ENCODE measurements at regions not wholly inside any gene's neighbourhood (a gene's known extent, or its start where the extent isn't known, plus 50 kb on each side); places are given as distances from the start of the nearest gene placed in this dataset.

DNA sequence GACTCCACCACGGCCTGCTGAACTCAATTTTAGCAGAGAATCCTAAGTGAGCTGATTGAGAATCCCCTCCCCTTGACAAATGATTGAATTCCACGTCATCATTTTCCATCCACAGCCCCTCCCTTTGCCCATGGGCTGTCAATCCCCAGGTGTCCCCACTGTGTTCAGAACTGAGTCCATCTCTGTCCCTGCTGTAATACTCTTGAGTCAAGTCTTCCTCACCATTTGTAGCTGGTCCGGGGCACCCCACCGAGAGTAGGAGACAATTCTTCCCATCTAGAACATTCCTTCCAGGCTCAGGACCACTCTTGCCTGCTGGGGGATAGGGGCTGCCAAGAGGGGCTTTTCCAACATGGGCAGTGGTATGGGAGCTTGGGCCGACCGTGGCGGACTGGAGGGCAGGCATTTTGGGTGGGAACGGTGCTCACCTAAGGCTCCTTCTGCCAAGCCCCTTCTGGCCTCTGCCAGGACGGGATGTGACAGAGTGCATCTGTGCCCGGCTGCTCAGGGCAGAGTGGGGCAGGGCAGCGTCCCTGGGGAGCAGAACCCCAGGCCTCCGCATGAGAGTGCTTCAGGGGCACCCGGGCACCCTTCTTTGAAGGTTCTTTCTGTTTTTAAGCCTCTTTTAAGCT, 218.1 kb upstream of the RTL1 start:
- no peaks in the 10 kb centered on the region for H3K27me3 ChIP-seq (ENCODE audit: low read depth)
- H3K4me3 ChIP-seq: no peak overlapping the region
- no peak for DNase-seq (ENCODE audit: low spot score in 2 of 2)
- H3K4me1 ChIP-seq: no peaks in the 10 kb centered on the region
- H3K9me3 ChIP-seq: no peaks in the 10 kb centered on the region
- H3K36me3 ChIP-seq (replicated peaks): no peaks in the 10 kb centered on the region
- in situ Hi-C loops (cut with MboI; ENCODE audit: low sequenced_read_pairs): no loop called here

DNA sequence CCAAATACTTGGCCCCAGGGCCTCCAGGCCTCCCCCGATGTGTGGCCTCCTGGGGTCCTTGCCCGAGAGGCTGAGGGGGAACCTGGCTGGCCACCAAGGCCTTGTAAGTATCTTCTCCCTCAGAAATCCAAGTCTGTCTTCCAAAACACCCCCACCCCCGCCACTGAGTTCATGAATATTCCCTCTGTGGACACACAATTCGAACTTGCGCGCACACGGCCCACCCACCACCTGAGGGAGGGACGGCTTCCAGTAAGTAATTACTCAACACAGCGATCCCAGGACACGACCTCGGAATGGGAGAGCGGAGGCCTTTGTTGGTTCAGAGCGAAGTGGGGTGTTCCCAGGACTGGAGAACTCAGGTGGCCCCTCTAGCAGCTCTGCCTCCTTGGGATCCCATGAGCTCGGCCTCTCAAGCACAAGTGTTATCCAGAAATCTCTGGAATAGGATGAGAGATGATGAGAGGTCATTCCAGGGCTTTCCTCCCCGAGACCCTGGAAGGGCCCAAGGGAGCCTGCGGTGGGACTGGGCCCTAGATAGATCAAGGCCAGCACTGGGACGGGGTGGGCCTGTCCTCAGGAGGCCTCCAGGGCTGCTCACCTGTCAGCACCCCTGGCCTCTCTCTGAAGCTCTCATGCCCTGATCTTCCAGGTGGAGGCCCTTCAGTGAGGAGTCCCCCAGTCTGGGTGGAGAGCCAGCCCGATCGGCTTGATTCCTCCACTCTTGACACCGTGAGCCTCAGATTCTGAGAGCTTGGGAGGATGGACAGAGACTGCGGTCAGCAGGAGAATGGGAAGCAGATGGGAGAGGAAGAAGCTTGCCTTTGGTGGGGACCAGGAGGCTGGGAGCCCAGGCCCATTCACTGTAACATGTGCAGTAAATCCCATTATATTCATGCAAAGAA, 219.0 kb upstream of the RTL1 start:
- in situ Hi-C loops (cut with MboI; ENCODE audit: low sequenced_read_pairs): no loop called here
- Histone ChIP-seq H3K36me3 (replicated peaks) (no peaks in the 10 kb centered on the region), H3K9me3 (no peaks in the 10 kb centered on the region), H3K4me1 (no peaks in the 10 kb centered on the region), H3K4me3 (no peak overlapping the region), H3K27me3 (ENCODE audit: low read depth) (no peaks in the 10 kb centered on the region)
- DNase-seq (ENCODE audit: low spot score in 2 of 2): peak in 1 of 2 experiments; percentile 2

DNA sequence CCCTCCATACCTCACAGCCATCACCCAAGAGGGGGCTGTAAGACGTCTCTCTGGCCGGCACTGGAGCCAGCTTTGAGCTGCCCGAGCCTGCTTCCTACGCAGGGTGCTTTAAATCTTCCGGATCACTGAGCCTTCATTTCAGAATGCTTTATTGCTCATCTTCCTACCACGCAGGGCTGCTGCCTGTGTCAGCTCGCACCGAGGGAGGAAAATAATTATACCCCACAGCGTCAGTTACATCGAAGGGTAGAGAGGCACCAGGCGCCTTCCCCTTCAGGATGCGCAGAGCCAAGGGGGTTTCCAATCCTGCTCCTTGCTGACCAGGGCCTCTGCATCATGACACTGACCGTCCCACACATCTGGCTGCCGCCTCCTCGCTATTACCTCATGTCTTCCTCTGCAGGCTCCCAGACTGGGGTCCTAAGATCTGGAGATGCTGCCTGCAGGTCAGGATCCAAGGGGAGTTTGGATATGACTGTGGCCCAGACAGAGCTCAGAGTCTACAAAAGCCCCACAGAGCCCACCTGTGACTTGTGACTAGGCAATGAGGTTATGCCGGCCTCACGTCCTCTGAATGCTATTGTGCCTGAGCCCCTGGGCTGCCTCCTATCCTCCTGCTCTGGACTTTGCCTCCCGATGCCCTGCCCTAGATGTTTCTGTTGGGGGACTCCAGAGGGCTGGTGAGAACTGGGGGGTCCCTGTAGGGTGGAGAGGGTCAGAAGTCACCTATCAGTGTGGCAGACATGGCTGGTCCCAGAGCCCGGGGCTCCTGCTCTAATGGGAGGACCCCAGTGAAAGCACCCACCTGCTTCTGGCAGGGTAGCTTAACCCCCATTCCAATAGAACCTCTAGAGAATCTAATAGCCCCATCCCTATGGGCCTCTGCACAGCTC, 220.3 kb upstream of the RTL1 start:
- Histone ChIP-seq H3K27me3 (ENCODE audit: low read depth) (no peaks in the 10 kb centered on the region), H3K36me3 (replicated peaks) (no peaks in the 10 kb centered on the region), H3K4me1 (no peaks in the 10 kb centered on the region), H3K4me3 (no peak overlapping the region), H3K9me3 (no peaks in the 10 kb centered on the region)
- DNase-seq (ENCODE audit: low spot score in 2 of 2): no peak
- in situ Hi-C loops (cut with MboI; ENCODE audit: low sequenced_read_pairs): no loop called here

GRCh38 chr14:101124815-101125214, 221.3 kb upstream of the RTL1 start:
- Histone ChIP-seq H3K9me3 (no peaks in the 10 kb centered on the region), H3K4me3 (no peak overlapping the region), H3K27me3 (ENCODE audit: low read depth) (no peaks in the 10 kb centered on the region), H3K36me3 (replicated peaks) (no peaks in the 10 kb centered on the region), H3K4me1 (no peaks in the 10 kb centered on the region)
- peak in 1 of 2 experiments; percentile 2 for DNase-seq (ENCODE audit: low spot score in 2 of 2)
- in situ Hi-C loops (cut with MboI; ENCODE audit: low sequenced_read_pairs): no loop called here

DNA sequence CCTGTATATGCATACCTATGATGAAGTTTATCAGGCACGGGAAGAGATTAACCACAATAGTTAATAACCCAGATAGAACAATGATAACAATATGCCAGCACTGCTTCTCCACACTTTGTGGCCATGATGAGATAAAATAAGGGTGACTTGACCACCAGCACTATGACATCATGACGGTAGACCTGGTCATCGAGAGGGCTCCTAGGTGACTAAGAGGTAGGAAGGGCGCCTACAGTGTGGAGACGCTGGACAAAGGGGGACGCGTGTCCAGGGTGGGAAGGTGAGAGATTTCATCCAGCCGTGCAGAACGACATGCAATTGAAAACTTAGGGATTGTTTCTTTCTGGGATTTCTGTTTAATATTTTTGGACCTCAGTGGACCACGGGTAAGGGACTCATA, 221.8 kb upstream of the RTL1 start:
- peak in 1 of 2 experiments; percentile 3 for DNase-seq (ENCODE audit: low spot score in 2 of 2)
- H3K9me3 ChIP-seq: no peaks in the 10 kb centered on the region
- no peaks in the 10 kb centered on the region for H3K4me1 ChIP-seq
- no peaks in the 10 kb centered on the region for H3K36me3 ChIP-seq (replicated peaks)
- no peak overlapping the region for H3K4me3 ChIP-seq
- H3K27me3 ChIP-seq (ENCODE audit: low read depth): no peaks in the 10 kb centered on the region
- in situ Hi-C loops (cut with MboI; ENCODE audit: low sequenced_read_pairs): no loop called here

DNA sequence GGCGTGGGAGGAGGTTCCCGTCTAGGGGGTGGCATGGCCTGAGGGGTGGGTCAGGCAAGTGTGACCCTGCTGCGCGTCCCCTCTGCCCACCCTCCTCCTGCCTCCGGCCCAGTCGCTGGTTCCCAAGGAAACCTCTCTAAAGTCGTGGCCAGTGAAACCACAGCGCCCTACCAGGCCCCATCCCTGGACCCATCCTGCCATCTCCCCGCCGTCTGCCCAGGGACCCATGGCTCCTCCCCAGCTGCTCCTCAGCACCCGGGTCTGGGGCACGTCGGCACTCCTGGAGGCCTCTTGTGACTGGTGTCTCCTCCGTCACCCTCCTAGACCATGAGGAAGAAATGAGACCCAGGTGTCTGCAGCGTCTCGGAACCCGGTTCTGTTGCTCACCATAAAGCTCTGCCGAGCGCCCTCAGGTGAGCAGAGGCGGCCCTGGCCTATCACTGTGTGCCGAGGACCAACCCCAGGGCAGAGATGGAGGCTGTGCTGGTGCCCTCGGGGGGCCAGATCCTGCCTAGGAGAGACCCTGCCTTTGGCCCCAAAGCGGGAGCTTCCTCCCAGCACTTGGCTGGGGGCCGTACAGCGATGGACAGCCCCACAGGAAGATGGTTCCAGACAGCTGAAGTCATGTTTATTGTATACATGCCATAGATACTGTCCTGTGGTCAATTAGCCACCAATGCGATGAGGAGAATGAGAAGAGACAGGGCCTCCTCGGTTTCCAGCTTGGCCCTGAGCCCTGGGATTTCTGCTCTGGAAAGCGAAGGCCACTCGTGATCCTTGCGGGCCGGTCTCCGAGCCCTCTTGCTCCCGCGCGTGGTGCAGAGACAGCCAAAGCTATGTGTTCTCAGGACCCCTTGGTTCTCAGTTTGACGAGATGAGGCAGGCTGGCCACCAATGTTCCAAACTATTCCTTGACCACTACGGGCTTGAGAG, 222.5 kb upstream of the RTL1 start:
- Histone ChIP-seq H3K36me3 (replicated peaks) (no peaks in the 10 kb centered on the region), H3K4me1 (no peaks in the 10 kb centered on the region), H3K4me3 (no peak overlapping the region), H3K27me3 (ENCODE audit: low read depth) (no peaks in the 10 kb centered on the region), H3K9me3 (no peaks in the 10 kb centered on the region)
- DNase-seq (ENCODE audit: low spot score in 2 of 2): peak in 1 of 2 experiments; percentile 4
- in situ Hi-C loops (cut with MboI; ENCODE audit: low sequenced_read_pairs): no loop called here

- Histone ChIP-seq H3K9me3 (no peaks in the 10 kb centered on the region), H3K4me1 (no peaks in the 10 kb centered on the region), H3K27me3 (ENCODE audit: low read depth) (no peaks in the 10 kb centered on the region), H3K4me3 (no peak overlapping the region), H3K36me3 (replicated peaks) (no peaks in the 10 kb centered on the region)
- in situ Hi-C loops (cut with MboI; ENCODE audit: low sequenced_read_pairs): no loop called here
- peak in 1 of 2 experiments; percentile 0 for DNase-seq (ENCODE audit: low spot score in 2 of 2)
These were observed 223.2 kb upstream of the RTL1 start for GRCh38 chr14:101126731-101127130.

DNA sequence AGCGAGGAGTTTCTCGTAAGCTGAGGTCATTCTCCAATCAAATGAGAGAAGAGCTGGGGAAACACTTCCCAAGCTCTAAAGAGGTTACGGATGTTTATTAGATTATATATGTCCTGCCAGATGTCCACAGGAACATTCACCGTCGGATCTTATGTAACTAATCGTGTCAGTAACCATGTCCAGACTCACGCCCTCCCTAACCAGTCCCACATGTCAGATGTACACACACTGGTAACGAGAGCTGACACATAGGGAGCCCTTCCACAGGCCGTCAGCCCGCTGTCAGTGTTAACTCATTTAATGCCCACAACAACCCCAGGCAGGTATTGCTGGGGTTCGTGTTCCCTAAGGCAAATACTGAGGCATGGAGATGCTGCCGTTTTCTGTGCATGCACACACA, 223.7 kb upstream of the RTL1 start:
- Histone ChIP-seq H3K4me3 (no peak overlapping the region), H3K27me3 (ENCODE audit: low read depth) (no peaks in the 10 kb centered on the region), H3K36me3 (replicated peaks) (no peaks in the 10 kb centered on the region), H3K9me3 (no peaks in the 10 kb centered on the region), H3K4me1 (no peaks in the 10 kb centered on the region)
- in situ Hi-C loops (cut with MboI; ENCODE audit: low sequenced_read_pairs): no loop called here
- peak in 1 of 2 experiments; percentile 1 for DNase-seq (ENCODE audit: low spot score in 2 of 2)

DNA sequence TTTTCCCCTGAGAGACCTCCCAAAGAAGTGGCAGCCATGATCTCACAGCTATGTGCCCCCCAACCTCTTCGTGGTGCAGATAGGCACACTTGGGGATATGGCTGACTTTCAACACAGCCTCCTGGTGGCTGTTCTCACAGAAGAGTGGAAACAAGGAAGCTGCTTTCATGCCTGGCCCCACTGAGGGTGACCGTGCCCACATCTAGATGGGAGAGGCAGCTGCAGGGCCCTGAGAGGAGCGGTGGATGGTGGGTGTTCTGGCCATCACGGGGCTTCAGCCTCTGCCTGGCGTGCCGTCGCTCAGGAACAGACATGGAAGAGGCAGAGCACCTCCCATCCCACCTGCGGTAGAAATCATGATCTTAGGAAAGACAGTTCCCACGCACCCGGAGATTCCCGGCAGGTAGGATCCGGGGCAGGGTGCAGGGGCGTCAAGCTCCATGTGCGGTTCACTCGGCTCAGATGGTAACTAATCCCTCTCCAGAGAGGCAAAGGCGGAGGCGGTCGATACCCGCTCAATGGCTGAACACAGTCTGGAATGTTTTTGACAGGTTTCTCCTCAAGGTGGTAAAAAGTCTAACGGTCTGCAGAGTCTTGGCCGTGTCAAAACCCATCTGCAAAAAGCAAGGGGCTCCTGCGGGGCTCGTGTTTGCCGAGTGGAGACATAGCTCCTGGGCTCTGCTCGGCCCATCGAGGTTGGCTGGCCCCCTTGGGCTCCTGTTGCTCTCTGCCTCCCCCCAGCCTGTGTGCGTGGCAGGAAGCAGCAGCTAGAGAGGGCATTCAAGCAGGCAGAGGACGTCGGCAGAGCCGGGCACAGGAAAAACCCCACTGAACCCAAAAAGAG, 225.2 kb upstream of the RTL1 start:
- in situ Hi-C loops (cut with MboI; ENCODE audit: low sequenced_read_pairs): no loop called here
- Histone ChIP-seq H3K27me3 (ENCODE audit: low read depth) (no peaks in the 10 kb centered on the region), H3K4me1 (no peaks in the 10 kb centered on the region), H3K9me3 (no peaks in the 10 kb centered on the region), H3K36me3 (replicated peaks) (no peaks in the 10 kb centered on the region), H3K4me3 (no peak overlapping the region)
- peak in 1 of 2 experiments; percentile 1 for DNase-seq (ENCODE audit: low spot score in 2 of 2)

GRCh38 chr14:101129521-101130167, 226.1 kb upstream of the RTL1 start:
- Histone ChIP-seq H3K4me1 (no peaks in the 10 kb centered on the region), H3K4me3 (no peak overlapping the region), H3K27me3 (ENCODE audit: low read depth) (no peaks in the 10 kb centered on the region), H3K9me3 (no peaks in the 10 kb centered on the region), H3K36me3 (replicated peaks) (no peaks in the 10 kb centered on the region)
- DNase-seq (ENCODE audit: low spot score in 2 of 2): no peak
- in situ Hi-C loops (cut with MboI; ENCODE audit: low sequenced_read_pairs): no loop called here

- no peaks in the 10 kb centered on the region for H3K27me3 ChIP-seq (ENCODE audit: low read depth)
- in situ Hi-C loops (cut with MboI; ENCODE audit: low sequenced_read_pairs): no loop called here
- DNase-seq (ENCODE audit: low spot score in 2 of 2): no peak
- H3K4me1 ChIP-seq: no peaks in the 10 kb centered on the region
- no peak overlapping the region for H3K4me3 ChIP-seq
- H3K36me3 ChIP-seq (replicated peaks): no peaks in the 10 kb centered on the region
- H3K9me3 ChIP-seq: no peaks in the 10 kb centered on the region
These were observed 227.3 kb upstream of the RTL1 start for GRCh38 chr14:101130861-101131260.

DNA sequence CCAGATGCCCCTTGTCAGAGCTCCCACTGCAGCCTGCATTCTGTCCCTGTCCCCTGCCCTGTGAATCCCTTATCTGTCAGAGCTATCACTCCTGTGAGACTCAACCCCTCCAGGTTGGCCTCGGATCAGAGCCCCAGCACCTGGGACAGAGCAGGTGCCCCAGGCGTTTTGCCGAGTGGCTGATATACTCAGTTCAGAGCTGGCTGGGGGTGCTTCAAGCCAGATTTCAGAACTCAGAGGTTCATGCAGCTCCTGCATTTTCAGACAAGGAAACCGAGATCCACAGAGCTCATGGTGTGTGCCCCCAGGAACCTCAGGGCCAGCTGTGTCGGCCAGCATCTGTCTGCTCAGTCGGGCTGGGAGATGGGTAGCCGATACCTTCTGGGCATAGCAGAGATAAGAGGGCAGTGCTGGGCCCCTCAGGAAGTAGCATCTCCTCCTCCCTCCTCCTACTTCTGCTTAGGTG, 228.0 kb upstream of the RTL1 start:
- Histone ChIP-seq H3K4me1 (no peaks in the 10 kb centered on the region), H3K9me3 (no peaks in the 10 kb centered on the region), H3K36me3 (replicated peaks) (no peaks in the 10 kb centered on the region), H3K27me3 (ENCODE audit: low read depth) (no peaks in the 10 kb centered on the region), H3K4me3 (no peak overlapping the region)
- in situ Hi-C loops (cut with MboI; ENCODE audit: low sequenced_read_pairs): no loop called here
- no peak for DNase-seq (ENCODE audit: low spot score in 2 of 2)
